Transverse colon (tissue), 3 donors: ENCODE measurements at regions not wholly inside any gene's neighbourhood (a gene's known extent, or its start where the extent isn't known, plus 50 kb on each side); places are given as distances from the start of the nearest gene placed in this dataset.

Experiments
- CTCF ChIP-seq, 5 experiments: fragments of 200-600 bp in 3 of 5; fragments of 450-650 bp in 2 of 5; sonication (generic) in 3 of 5; IDR thresholded peaks; 1 replicate in 2 of 5; 2 replicates in 3 of 5; pipeline ENCODE4 v1.5.1; 2016 to 2017; ENCODE audit warnings: antibody characterized with exemption in 5 of 5, inconsistent platforms in 3 of 5, mild to moderate bottlenecking in 2 of 5, moderate library complexity in 1 of 5
- POLR2A ChIP-seq: fragments of 450-650 bp; IDR thresholded peaks from one replicate; pipeline ENCODE4 v1.6.1; 2016; ENCODE audit warnings: antibody characterized with exemption, mild to moderate bottlenecking, moderate library complexity

GRCh38 chr13:106344342-106344741 is 191.1 kb downstream of the EFNB2 start:
- TF ChIP-seq CTCF (IDR thresholded peaks at IDR 0.05) (no peak), POLR2A (no peak)
